ENCODE measurements at regions not wholly inside any gene's neighbourhood (a gene's known extent, or its start where the extent isn't known, plus 50 kb on each side); places are given as distances from the start of the nearest gene placed in this dataset.

DNA sequence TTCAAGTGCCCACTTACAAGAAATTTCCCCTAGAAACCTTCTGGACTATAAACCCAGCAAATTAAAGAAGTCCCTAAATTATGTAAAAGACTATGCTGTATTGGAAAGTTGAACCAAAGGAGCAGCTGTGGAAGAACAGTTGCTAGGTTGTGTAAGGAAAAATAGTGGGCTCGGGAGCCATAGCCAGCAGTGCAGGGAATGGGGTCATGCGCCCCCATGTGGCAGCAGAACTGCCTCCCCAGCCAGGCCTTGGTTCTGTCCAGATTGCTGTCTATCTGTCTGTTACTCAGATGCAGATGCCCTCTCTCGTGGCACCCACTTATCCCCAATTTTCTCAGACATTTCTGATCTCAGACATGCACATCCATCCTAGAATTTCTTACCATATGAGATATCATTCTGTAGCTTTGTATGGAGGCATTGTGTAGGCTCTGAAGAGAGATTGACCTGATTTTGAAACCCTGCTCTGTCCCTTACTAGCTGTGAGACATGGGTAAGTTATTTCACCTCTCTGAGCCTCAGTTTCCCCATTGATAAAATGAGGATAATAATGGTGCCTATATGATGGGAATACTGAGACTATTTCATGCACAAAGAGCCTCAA, 258.3 kb downstream of the SS18 start:
- peak; percentile 80 for DNase-seq (ENCODE audit: low spot score)
- no peak overlapping the region for H3K4me3 Mint-ChIP-seq (ENCODE audit: unreplicated experiment)
- no peaks in the 10 kb centered on the region for H3K9me3 Mint-ChIP-seq (ENCODE audit: unreplicated experiment)
- H3K27ac Mint-ChIP-seq (ENCODE audit: unreplicated experiment): no peak overlapping the region
- H3K36me3 Mint-ChIP-seq (ENCODE audit: low read depth, unreplicated experiment): no peaks in the 10 kb centered on the region
- no peaks in the 10 kb centered on the region for H3K27me3 Mint-ChIP-seq (ENCODE audit: unreplicated experiment)
- peaks cover 4% of the 10 kb centered on the region for H3K4me1 Mint-ChIP-seq (ENCODE audit: unreplicated experiment)
- TF ChIP-seq, protein P1, sequence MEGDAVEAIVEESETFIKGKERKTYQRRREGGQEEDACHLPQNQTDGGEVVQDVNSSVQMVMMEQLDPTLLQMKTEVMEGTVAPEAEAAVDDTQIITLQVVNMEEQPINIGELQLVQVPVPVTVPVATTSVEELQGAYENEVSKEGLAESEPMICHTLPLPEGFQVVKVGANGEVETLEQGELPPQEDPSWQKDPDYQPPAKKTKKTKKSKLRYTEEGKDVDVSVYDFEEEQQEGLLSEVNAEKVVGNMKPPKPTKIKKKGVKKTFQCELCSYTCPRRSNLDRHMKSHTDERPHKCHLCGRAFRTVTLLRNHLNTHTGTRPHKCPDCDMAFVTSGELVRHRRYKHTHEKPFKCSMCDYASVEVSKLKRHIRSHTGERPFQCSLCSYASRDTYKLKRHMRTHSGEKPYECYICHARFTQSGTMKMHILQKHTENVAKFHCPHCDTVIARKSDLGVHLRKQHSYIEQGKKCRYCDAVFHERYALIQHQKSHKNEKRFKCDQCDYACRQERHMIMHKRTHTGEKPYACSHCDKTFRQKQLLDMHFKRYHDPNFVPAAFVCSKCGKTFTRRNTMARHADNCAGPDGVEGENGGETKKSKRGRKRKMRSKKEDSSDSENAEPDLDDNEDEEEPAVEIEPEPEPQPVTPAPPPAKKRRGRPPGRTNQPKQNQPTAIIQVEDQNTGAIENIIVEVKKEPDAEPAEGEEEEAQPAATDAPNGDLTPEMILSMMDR (IDR thresholded peaks at IDR 0.05; ENCODE audit: unreplicated experiment): peak; percentile 77

DNA sequence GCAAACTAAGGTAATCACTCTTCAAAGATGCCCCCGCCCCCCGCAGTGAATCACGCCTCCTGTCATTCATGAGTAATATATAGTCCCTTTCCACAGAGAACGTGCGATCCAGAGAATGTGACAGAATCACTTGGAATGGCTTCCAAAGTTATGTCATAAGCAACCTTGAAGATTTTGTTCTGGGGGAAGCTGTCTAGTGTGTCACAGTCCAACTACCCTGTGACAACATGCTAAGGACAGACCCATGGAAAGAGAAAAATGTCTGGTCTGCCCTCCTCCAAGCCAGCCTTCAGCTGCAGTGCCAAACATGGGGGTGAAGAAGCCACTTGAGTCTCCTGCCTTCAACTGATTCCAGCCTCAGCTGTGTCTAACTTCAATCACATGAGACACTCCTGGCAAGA, 259.1 kb downstream of the SS18 start:
- no peaks in the 10 kb centered on the region for H3K36me3 Mint-ChIP-seq (ENCODE audit: low read depth, unreplicated experiment)
- no peaks in the 10 kb centered on the region for H3K27me3 Mint-ChIP-seq (ENCODE audit: unreplicated experiment)
- no peak overlapping the region for H3K4me3 Mint-ChIP-seq (ENCODE audit: unreplicated experiment)
- peaks cover 6% of the 10 kb centered on the region for H3K4me1 Mint-ChIP-seq (ENCODE audit: unreplicated experiment)
- TF ChIP-seq, protein P1 (IDR thresholded peaks at IDR 0.05; ENCODE audit: unreplicated experiment): no peak
- no peaks in the 10 kb centered on the region for H3K9me3 Mint-ChIP-seq (ENCODE audit: unreplicated experiment)
- no peak for DNase-seq (ENCODE audit: low spot score)
- H3K27ac Mint-ChIP-seq (ENCODE audit: unreplicated experiment): no peak overlapping the region

DNA sequence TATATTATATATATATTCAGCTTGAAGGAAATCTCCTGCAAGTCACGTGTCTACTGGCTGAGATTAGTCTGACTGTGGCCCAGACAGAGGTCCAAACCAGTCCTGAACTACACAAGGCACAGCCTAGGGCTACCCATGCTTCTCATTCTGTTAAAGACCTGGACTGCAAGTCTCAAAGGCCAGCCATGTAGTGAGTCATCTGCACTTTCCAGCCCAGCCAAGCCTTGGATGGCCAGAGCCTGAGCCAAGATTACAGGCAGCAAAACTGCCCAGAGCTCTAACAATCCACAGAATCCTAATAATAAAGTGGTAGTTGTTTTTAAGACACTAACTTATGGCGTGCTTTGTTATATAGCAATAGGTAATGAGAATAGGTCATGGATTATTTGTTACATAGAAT, 259.6 kb downstream of the SS18 start:
- no peaks in the 10 kb centered on the region for H3K27me3 Mint-ChIP-seq (ENCODE audit: unreplicated experiment)
- H3K27ac Mint-ChIP-seq (ENCODE audit: unreplicated experiment): no peak overlapping the region
- no peaks in the 10 kb centered on the region for H3K36me3 Mint-ChIP-seq (ENCODE audit: low read depth, unreplicated experiment)
- no peaks in the 10 kb centered on the region for H3K9me3 Mint-ChIP-seq (ENCODE audit: unreplicated experiment)
- TF ChIP-seq, protein P1 (IDR thresholded peaks at IDR 0.05; ENCODE audit: unreplicated experiment): no peak
- peaks cover 11% of the 10 kb centered on the region for H3K4me1 Mint-ChIP-seq (ENCODE audit: unreplicated experiment)
- no peak overlapping the region for H3K4me3 Mint-ChIP-seq (ENCODE audit: unreplicated experiment)
- DNase-seq (ENCODE audit: low spot score): no peak

DNA sequence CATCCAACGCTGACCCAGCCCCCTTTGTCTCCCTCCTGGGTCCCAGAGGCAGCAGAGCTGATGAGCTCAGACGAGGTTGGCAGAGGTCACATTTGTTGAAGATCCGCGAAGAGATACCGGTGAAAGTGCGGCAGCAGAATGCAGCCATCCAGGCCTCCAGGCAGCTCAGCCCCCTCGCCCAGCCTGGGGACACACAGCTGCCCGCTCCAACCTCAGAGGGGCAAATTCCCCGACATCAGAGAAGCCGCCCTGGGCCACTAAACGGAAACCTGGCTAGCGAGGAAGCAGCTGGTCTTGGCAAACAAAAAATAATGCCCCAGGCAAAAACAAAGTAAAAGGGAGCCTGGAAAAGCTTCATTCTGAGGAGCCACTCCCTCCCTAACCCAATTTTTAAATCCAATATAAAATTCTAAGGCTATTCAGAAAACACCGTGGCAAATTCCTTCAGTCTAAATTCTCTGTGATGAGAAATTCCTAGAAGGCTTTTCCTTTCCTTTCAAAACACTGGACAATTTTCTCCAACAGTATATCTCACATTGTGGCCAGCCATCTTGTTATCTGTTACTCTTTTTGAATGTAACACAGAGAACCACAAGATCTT, 262.4 kb downstream of the SS18 start:
- Mint-ChIP-seq H3K27me3 (ENCODE audit: unreplicated experiment) (no peaks in the 10 kb centered on the region), H3K4me1 (ENCODE audit: unreplicated experiment) (peaks cover 17% of the 10 kb centered on the region), H3K4me3 (ENCODE audit: unreplicated experiment) (no peak overlapping the region), H3K9me3 (ENCODE audit: unreplicated experiment) (no peaks in the 10 kb centered on the region), H3K36me3 (ENCODE audit: low read depth, unreplicated experiment) (no peaks in the 10 kb centered on the region), H3K27ac (ENCODE audit: unreplicated experiment) (no peak overlapping the region)
- DNase-seq (ENCODE audit: low spot score): no peak
- TF ChIP-seq, protein P1 (IDR thresholded peaks at IDR 0.05; ENCODE audit: unreplicated experiment): no peak

DNA sequence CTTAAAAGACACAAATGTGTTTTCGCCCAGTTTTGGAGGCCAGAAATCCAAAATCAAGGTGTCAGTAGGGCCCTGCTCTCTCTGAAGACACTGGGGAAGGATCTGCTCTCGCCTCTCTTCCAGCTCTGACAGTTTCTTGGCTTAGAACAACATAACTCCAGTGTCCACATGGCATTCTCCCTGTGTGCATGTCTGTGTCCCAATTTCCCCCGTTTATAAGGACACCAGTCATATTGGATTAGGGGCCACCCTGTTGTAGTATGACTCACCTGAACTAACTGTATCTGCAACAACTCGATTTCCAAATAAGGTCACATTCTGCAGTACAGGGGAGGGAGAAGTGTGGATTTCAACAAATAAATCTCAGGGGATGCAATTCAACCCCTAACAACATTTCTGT, 263.2 kb downstream of the SS18 start:
- Mint-ChIP-seq H3K27ac (ENCODE audit: unreplicated experiment) (no peak overlapping the region), H3K4me1 (ENCODE audit: unreplicated experiment) (peaks cover 17% of the 10 kb centered on the region), H3K27me3 (ENCODE audit: unreplicated experiment) (no peaks in the 10 kb centered on the region), H3K36me3 (ENCODE audit: low read depth, unreplicated experiment) (no peaks in the 10 kb centered on the region), H3K9me3 (ENCODE audit: unreplicated experiment) (no peaks in the 10 kb centered on the region), H3K4me3 (ENCODE audit: unreplicated experiment) (no peak overlapping the region)
- TF ChIP-seq, protein P1 (IDR thresholded peaks at IDR 0.05; ENCODE audit: unreplicated experiment): no peak
- no peak for DNase-seq (ENCODE audit: low spot score)
